Nephron (organoid): ENCODE measurements at regions not wholly inside any gene's neighbourhood (a gene's known extent, or its start where the extent isn't known, plus 50 kb on each side); places are given as distances from the start of the nearest gene placed in this dataset.
A peak's percentile ranks its signal among the peaks of the same experiment; 100 is the strongest.

Source experiments
- H3K27ac Mint-ChIP-seq, 3 experiments: 2 replicates each; pipeline ENCODE4 v1.8.0; 2020; ENCODE audit warnings: mixed read lengths in 3 of 3, mild to moderate bottlenecking in 2 of 3, moderate library complexity in 1 of 3
- H3K27me3 Mint-ChIP-seq: 2 replicates; pipeline ENCODE4 v1.8.0; 2021; ENCODE audit warnings: low read depth, mild to moderate bottlenecking, moderate library complexity, mixed read lengths
- H3K36me3 Mint-ChIP-seq: 2 replicates; pipeline ENCODE4 v1.8.0; 2020; ENCODE audit warnings: low read depth, mixed read lengths
- H3K4me1 Mint-ChIP-seq: 2 replicates; pipeline ENCODE4 v1.8.0; 2020; ENCODE audit warnings: mixed read lengths
- H3K4me3 Mint-ChIP-seq, 3 experiments: 2 replicates each; pipeline ENCODE4 v1.8.0; 2020; ENCODE audit warnings: mild to moderate bottlenecking in 3 of 3, mixed read lengths in 3 of 3, moderate library complexity in 2 of 3
- H3K9me3 Mint-ChIP-seq: 2 replicates; pipeline ENCODE4 v1.8.0; 2020; ENCODE audit warnings: mixed read lengths
- TF ChIP-seq, protein P1 (sequence below), 3 experiments: fragments of 200-600 bp; sonication (generic); IDR thresholded peaks; one replicate each; pipeline ENCODE4 v1.5.0; 2021; ENCODE audit warnings: antibody characterized with exemption in 3 of 3; ENCODE audit not compliant: unreplicated experiment in 3 of 3

DNA sequence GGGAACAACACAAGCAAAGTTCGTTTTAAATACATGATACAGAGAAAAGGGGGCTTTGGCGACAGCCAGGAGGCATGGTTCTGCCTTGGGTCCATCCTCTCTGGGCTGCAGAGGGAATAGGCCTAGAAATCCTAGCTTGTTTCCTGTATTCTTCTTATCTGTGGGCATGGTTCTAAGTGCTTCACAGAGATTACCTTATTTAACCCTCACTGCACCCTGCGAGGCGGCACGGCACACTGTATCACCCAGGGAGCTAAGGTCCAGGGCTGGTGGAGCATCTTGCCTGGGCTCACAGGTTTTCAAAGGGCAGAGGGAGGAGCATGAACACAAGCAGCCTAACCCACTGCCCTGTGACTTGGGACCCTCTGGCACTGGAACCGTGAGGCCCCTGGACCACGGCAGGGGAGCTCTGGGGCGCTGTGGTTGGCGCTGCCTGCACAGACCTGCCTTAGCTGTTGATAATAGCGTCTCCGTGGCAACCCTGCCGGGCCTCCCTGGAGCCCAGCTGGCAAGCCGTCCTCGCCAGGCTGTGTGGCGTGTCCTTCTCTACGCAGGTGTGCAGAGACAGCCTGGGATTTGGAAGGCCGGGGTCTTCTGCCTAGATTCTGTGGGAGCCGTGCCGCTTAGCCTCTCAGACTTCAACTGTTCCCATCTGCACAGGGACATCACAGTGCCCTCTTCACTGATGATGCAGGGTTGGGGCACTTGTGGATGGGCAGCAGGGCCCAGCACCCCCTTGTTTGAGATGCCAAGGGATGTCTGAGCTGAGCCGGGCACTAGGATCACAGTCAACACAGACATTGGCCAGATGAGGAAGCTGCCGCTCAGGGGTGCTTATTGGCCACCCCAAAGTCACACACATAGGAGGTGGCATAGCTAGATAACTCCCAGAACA lies 154.6 kb upstream of the TLE3 start:
- peaks cover 62% of the 10 kb centered on the region for H3K27me3 Mint-ChIP-seq
- no peaks in the 10 kb centered on the region for H3K9me3 Mint-ChIP-seq
- H3K36me3 Mint-ChIP-seq = no peaks in the 10 kb centered on the region
- H3K4me1 Mint-ChIP-seq = peaks cover 43% of the 10 kb centered on the region
- peak overlapping the region in 2 of 3 experiments; percentile 1 to 61 for H3K27ac Mint-ChIP-seq
- TF ChIP-seq, protein P1, sequence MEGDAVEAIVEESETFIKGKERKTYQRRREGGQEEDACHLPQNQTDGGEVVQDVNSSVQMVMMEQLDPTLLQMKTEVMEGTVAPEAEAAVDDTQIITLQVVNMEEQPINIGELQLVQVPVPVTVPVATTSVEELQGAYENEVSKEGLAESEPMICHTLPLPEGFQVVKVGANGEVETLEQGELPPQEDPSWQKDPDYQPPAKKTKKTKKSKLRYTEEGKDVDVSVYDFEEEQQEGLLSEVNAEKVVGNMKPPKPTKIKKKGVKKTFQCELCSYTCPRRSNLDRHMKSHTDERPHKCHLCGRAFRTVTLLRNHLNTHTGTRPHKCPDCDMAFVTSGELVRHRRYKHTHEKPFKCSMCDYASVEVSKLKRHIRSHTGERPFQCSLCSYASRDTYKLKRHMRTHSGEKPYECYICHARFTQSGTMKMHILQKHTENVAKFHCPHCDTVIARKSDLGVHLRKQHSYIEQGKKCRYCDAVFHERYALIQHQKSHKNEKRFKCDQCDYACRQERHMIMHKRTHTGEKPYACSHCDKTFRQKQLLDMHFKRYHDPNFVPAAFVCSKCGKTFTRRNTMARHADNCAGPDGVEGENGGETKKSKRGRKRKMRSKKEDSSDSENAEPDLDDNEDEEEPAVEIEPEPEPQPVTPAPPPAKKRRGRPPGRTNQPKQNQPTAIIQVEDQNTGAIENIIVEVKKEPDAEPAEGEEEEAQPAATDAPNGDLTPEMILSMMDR (IDR thresholded peaks at IDR 0.05; ENCODE audit: unreplicated experiment in 3 of 3) = no peak
- H3K4me3 Mint-ChIP-seq = no peak overlapping the region

DNA sequence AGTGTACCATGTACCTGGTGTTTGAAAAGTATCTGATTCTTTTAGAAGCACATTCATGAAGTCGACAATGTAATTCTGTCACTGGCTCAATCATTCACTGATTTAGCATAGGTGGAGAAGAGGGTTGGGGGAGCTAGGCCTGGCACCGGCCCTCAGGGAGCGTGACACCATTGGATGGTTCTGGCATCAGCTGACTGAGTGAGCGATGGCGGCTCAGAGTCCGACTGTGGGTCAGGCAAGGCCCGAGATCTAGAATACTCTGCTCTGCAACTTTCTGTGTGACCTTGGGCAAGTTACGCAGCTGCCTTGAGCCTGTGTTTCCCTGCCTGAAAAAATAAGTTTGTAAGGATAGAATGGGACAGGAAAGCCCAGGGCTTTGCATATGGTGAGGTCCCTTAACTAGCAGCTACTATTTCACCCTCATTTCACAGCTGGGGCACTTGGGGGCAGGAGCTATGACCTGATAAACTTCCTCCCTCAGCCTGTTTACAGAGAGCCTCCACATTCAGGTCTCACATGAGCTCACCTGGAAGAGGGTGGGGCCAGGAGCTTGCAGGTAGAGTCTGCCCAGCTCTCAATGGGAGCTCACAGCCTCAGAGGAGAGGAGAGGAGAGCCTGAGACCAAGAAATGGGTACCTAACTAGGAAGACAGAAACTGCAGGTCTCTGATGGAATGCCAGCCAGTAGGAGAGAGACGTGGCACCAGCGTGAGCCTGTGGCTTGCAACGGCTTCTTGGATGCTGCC lies 153.7 kb upstream of the TLE3 start:
- Mint-ChIP-seq H3K4me3 (no peak overlapping the region), H3K27me3 (peaks cover 57% of the 10 kb centered on the region), H3K4me1 (peaks cover 43% of the 10 kb centered on the region), H3K27ac (peak overlapping the region; percentile 25 to 61 (median 59)), H3K9me3 (no peaks in the 10 kb centered on the region), H3K36me3 (no peaks in the 10 kb centered on the region)
- TF ChIP-seq, protein P1 (IDR thresholded peaks at IDR 0.05; ENCODE audit: unreplicated experiment in 3 of 3) = no peak

DNA sequence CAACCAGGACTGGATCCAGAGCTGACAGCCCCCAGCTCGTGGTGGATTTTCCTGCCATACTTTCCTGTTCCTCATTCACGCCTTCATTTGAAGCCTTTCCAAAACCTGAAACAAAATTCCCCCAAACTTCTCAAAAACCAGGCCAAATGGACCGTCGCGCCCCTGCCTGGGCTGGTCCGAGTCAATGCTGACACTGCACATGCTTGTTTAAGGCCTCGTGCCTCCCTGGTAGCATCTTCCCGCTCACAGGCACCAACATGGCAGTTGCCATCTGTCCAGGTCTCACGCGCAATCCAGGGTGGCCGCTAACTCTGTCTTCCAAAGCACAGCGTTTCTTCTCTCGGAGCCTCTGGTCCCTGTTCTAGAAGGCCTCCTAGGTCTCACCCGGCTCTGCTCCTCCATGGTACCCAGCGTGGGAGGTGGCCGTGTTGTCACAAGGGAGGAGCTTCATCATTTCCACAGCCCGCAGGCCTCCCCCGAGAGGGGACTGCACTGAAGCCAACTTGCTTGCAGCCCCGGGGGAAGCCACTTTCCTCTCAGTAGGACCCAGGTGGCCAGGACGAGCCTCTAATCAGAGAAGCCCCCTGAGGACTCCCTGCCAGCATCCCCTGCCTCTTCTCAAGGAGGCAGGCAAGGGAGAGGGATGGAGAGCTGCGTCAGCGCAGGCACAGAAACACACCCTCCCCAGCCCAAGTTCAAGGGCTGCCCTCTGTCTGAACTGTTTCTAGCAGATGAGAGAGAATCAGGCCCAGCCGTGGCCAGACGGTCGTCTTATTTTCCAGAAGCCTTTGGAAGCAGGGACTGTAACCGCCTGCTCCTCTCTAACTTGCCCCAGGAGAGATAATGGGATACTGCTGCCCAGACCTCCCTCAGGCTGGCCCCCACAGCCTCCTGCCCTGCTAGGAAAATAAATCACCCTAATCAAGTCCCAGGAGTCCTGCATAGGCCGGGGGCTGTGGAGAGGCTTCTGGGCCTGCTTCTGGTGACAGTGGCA lies 152.8 kb upstream of the TLE3 start:
- peaks cover 51% of the 10 kb centered on the region for H3K27me3 Mint-ChIP-seq
- no peaks in the 10 kb centered on the region for H3K36me3 Mint-ChIP-seq
- H3K4me1 Mint-ChIP-seq = peaks cover 45% of the 10 kb centered on the region
- no peaks in the 10 kb centered on the region for H3K9me3 Mint-ChIP-seq
- peak overlapping the region in 1 of 3 experiments; percentile 40 for H3K4me3 Mint-ChIP-seq
- peak overlapping the region; percentile 25 to 61 (median 60) for H3K27ac Mint-ChIP-seq
- TF ChIP-seq, protein P1 (IDR thresholded peaks at IDR 0.05; ENCODE audit: unreplicated experiment in 3 of 3) = no peak

DNA sequence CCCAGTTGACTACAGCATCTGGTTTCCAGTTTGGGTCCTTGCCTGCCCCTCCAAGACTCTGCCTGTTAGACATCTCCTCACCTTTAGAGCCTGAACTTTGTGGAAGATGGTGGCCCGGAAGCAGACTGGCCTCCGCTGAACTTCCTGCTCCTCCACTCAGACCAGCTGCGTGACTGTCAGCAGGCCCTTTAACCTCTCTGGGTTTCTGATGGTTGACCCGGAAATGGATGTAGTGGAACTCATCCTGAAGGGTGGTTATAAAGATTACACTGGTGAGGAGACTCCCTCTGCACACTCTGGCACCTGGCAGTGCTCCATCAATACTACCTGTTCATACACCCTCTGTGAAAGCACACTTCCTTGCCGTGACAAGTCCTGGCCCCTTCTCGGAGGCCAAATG lies 151.9 kb upstream of the TLE3 start:
- TF ChIP-seq, protein P1 (IDR thresholded peaks at IDR 0.05; ENCODE audit: unreplicated experiment in 3 of 3) = no peak
- H3K27ac Mint-ChIP-seq = no peak overlapping the region
- H3K27me3 Mint-ChIP-seq = peaks cover 46% of the 10 kb centered on the region
- no peaks in the 10 kb centered on the region for H3K36me3 Mint-ChIP-seq
- no peaks in the 10 kb centered on the region for H3K9me3 Mint-ChIP-seq
- H3K4me3 Mint-ChIP-seq = no peak overlapping the region
- peaks cover 47% of the 10 kb centered on the region for H3K4me1 Mint-ChIP-seq

DNA sequence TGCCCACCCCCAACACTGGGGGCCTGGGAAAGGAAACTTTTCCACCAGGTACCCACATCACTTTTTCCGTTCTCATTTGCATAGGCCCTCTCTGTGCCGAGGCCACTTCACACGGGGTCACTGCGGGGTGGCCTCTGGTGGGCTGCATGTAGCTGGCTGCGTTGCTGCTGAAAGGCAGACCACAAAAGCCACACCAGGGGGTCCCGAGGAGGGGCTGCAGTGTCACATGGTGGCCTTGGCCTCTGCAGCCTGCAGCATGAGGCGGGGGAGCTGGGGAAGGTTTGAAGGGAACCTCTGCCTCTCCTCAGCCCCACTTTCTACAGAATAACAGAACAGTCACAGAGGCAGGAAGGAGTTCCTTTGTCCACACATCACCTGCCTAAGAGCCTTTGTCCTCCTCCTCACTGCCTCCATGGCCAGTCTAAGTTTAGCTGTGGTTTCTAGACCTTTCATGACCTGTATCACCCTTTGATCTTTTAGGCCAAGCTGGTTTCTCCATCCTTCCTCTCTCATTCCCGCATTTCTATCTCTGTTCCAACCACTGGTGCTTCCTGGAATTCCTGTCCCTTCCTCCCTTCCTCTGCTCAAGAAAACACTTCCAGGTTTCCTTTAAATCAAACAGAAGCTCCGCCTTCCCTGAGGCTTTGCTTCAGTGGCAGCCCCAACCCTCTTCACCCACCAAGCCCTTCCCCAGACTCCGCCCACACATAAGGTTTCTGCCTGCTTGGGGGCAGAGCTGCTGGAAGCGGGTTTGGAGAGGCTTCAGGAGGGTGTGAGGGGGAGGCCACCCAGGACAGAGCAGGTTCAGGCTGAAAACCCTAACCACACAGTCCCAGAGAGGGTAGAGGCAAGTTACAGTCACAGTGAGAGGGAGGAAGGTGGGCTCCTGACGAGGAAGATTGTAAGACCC lies 150.7 kb upstream of the TLE3 start:
- TF ChIP-seq, protein P1 (IDR thresholded peaks at IDR 0.05; ENCODE audit: unreplicated experiment in 3 of 3) = no peak
- Mint-ChIP-seq H3K4me1 (peaks cover 42% of the 10 kb centered on the region), H3K4me3 (no peak overlapping the region), H3K9me3 (no peaks in the 10 kb centered on the region), H3K27me3 (peaks cover 39% of the 10 kb centered on the region), H3K36me3 (no peaks in the 10 kb centered on the region), H3K27ac (peak overlapping the region; percentile 36 to 82 (median 66))
